Activated naive CD4-positive, alpha-beta T cell treated with anti-CD3 and anti-CD28 coated beads, Interleukin-2, amount 50 U/mL, for 24 hours (primary cell): ENCODE measurements at regions not wholly inside any gene's neighbourhood (a gene's known extent, or its start where the extent isn't known, plus 50 kb on each side); places are given as distances from the start of the nearest gene placed in this dataset.

Source experiments
- H3K27ac Mint-ChIP-seq: one replicate; pipeline ENCODE4 v1.8.0; 2021; ENCODE audit warnings: mild to moderate bottlenecking, mixed read lengths
- H3K27me3 Mint-ChIP-seq: one replicate; pipeline ENCODE4 v1.8.0; 2021; ENCODE audit warnings: mixed read lengths
- H3K36me3 Mint-ChIP-seq: one replicate; pipeline ENCODE4 v1.8.0; 2021; ENCODE audit warnings: mixed read lengths
- H3K4me1 Mint-ChIP-seq: one replicate; pipeline ENCODE4 v1.8.0; 2021; ENCODE audit warnings: mixed read lengths
- H3K4me3 Mint-ChIP-seq: one replicate; pipeline ENCODE4 v1.8.0; 2021; ENCODE audit warnings: mild to moderate bottlenecking, mixed read lengths
- H3K9me3 Mint-ChIP-seq: one replicate; pipeline ENCODE4 v1.8.0; 2021; ENCODE audit warnings: mixed read lengths

DNA sequence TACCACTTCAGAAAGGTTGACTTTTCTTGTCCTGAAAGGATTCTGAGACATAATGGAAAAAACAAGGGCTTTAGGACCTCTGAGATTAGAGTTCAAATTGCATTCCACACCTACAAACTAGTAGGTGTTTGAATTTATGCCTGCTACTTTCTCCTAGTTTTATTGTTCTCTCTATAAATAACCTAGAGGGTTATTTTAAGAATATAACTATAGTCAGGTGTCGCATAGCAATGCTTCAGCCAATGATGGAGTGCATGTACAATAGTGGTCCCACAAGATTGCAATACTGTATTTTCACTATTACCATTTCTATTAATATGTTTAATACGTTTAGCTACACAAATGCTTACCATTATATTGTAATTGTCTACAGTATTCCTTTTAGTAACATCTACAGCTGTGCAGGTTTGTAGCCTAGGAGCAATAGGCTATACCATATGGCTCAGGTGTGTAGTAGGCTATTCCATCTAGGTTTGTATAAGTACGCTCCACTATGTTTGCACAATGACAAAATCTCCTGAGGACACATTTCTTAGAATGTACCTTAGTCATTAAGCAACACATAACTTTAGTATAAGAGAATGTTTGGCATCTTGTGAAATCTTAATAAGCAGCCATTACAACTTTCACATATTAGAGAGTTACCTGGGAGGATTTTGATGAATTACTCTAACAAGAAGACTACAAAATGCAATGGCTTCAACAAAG is 1352.5 kb downstream of the ZPLD1 start:
- H3K36me3 Mint-ChIP-seq, result no peaks in the 10 kb centered on the region
- no peak overlapping the region for H3K4me3 Mint-ChIP-seq
- H3K27ac Mint-ChIP-seq, result no peak overlapping the region
- H3K4me1 Mint-ChIP-seq, result no peaks in the 10 kb centered on the region
- no peaks in the 10 kb centered on the region for H3K27me3 Mint-ChIP-seq
- H3K9me3 Mint-ChIP-seq, result no peaks in the 10 kb centered on the region

GRCh38 chr3:103787879-103788278 is 1353.1 kb downstream of the ZPLD1 start:
- Mint-ChIP-seq H3K27me3 (no peaks in the 10 kb centered on the region), H3K27ac (no peak overlapping the region), H3K4me1 (no peaks in the 10 kb centered on the region), H3K9me3 (no peaks in the 10 kb centered on the region), H3K36me3 (no peaks in the 10 kb centered on the region), H3K4me3 (no peak overlapping the region)

GRCh38 chr3:103791786-103792515 is 1357.1 kb downstream of the ZPLD1 start:
- H3K27ac Mint-ChIP-seq, result no peak overlapping the region
- no peaks in the 10 kb centered on the region for H3K4me1 Mint-ChIP-seq
- H3K9me3 Mint-ChIP-seq, result no peaks in the 10 kb centered on the region
- H3K36me3 Mint-ChIP-seq, result no peaks in the 10 kb centered on the region
- no peak overlapping the region for H3K4me3 Mint-ChIP-seq
- no peaks in the 10 kb centered on the region for H3K27me3 Mint-ChIP-seq

DNA sequence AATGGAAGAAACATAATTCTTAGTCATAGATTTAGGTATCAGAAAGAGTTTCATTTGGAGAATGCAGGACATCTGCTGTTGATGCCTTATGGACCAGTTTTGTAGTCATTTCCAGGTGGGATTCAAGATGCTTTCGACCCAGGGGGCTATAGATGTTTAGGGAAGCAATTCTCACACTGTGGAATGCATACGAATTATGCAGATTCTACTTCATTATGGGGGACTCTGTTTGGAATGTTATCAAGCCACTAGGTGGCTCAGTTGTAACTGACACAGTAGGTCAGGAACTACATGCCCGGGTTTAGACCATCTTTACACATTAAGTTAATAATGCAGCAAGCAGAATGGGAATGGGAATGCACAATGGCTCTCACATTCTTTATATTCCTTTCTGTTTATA is 1359.8 kb downstream of the ZPLD1 start:
- Mint-ChIP-seq H3K9me3 (no peaks in the 10 kb centered on the region), H3K36me3 (no peaks in the 10 kb centered on the region), H3K4me3 (no peak overlapping the region), H3K4me1 (no peaks in the 10 kb centered on the region), H3K27ac (no peak overlapping the region), H3K27me3 (no peaks in the 10 kb centered on the region)

DNA sequence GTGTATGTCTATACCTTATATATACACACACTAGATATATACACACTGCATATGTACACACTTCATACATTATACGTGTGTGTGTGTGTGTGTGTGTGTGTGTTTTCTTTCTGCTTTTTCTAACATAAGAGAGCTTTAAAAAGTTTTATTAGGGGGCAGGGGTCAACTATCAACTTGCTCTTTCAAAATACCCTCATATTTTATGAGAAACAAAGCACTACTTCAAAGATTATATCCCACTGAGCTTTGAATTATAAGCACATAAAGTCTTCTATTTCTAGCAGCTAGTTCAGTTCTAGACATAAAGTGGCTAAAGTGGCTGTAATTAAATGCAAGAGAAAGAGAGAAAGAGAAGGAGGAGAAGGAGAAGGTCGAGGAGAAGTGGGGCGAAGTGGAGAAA is 1361.3 kb downstream of the ZPLD1 start:
- no peak overlapping the region for H3K27ac Mint-ChIP-seq
- H3K9me3 Mint-ChIP-seq, result no peaks in the 10 kb centered on the region
- no peaks in the 10 kb centered on the region for H3K36me3 Mint-ChIP-seq
- H3K27me3 Mint-ChIP-seq, result no peaks in the 10 kb centered on the region
- H3K4me3 Mint-ChIP-seq, result no peak overlapping the region
- H3K4me1 Mint-ChIP-seq, result no peaks in the 10 kb centered on the region

GRCh38 chr3:103803787-103804186 is 1369.0 kb downstream of the ZPLD1 start:
- no peaks in the 10 kb centered on the region for H3K4me1 Mint-ChIP-seq
- no peak overlapping the region for H3K27ac Mint-ChIP-seq
- H3K9me3 Mint-ChIP-seq, result no peaks in the 10 kb centered on the region
- H3K27me3 Mint-ChIP-seq, result no peaks in the 10 kb centered on the region
- no peaks in the 10 kb centered on the region for H3K36me3 Mint-ChIP-seq
- no peak overlapping the region for H3K4me3 Mint-ChIP-seq

GRCh38 chr3:103810167-103810566 is 1375.4 kb downstream of the ZPLD1 start:
- H3K27ac Mint-ChIP-seq, result no peak overlapping the region
- no peaks in the 10 kb centered on the region for H3K4me1 Mint-ChIP-seq
- no peaks in the 10 kb centered on the region for H3K36me3 Mint-ChIP-seq
- no peaks in the 10 kb centered on the region for H3K27me3 Mint-ChIP-seq
- H3K9me3 Mint-ChIP-seq, result no peaks in the 10 kb centered on the region
- H3K4me3 Mint-ChIP-seq, result no peak overlapping the region

GRCh38 chr3:103813955-103814354 is 1379.1 kb downstream of the ZPLD1 start:
- H3K27ac Mint-ChIP-seq, result no peak overlapping the region
- no peaks in the 10 kb centered on the region for H3K27me3 Mint-ChIP-seq
- peaks cover 5% of the 10 kb centered on the region for H3K9me3 Mint-ChIP-seq
- H3K36me3 Mint-ChIP-seq, result no peaks in the 10 kb centered on the region
- no peak overlapping the region for H3K4me3 Mint-ChIP-seq
- no peaks in the 10 kb centered on the region for H3K4me1 Mint-ChIP-seq

DNA sequence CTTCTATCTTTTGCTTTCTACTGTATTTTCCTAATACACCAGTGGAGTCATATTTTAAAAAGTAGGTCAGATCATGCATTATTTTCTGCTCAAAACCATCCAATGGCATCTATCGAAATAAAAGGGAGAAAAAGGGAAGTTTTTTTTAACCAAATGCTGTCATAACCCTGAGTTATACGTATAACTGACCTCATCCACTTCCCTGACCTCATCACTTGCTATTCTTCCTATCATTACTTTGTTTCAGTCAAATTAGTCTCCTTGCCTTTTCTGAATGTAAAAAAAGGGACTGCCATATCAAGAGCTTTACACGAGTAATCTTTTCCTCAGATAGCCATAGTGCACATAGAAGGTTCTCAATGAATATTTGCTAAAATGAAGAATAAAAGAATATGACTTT is 1383.6 kb downstream of the ZPLD1 start:
- H3K4me1 Mint-ChIP-seq, result no peaks in the 10 kb centered on the region
- no peak overlapping the region for H3K27ac Mint-ChIP-seq
- H3K4me3 Mint-ChIP-seq, result no peak overlapping the region
- H3K36me3 Mint-ChIP-seq, result no peaks in the 10 kb centered on the region
- H3K27me3 Mint-ChIP-seq, result no peaks in the 10 kb centered on the region
- H3K9me3 Mint-ChIP-seq, result peaks cover 5% of the 10 kb centered on the region

DNA sequence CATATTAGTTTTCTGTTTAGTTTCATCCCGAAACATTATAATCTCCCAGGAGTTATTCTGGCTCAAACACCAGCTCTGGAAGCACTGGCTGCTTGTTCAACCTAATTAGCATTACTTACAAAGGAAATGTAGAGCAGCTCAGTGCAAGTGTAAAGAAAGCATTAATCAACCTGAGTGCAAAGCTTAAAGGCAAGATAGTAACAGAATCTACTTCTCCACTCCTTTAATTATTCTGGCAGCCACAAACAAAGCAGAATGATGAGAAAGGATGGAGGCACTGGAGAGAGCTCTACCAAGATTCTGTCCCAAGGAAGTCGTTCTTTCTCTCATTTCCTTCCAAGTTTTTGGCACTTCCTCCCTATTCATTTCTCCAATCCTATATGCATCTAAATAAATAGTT is 1384.0 kb downstream of the ZPLD1 start:
- H3K36me3 Mint-ChIP-seq, result no peaks in the 10 kb centered on the region

DNA sequence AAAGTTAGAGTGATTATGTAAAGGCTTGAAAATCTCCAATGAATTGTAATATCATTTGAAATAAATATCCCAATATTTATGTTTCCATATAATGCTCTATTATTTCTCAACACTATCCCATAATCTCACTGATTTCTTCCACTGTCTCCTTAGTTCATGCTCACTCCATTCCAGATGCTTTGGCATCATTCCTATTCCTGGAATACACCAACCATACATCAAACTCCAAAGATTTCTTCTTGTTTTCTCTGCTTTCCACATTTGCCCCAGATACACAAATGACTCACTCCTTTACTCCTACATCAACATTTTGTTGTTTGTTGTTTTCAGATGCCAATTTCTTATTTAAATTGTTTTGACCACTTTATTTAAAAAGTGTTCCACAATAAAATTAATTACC is 1390.8 kb downstream of the ZPLD1 start:
- Mint-ChIP-seq H3K36me3 (no peaks in the 10 kb centered on the region), H3K4me1 (no peaks in the 10 kb centered on the region), H3K27ac (no peak overlapping the region), H3K4me3 (no peak overlapping the region), H3K27me3 (no peaks in the 10 kb centered on the region), H3K9me3 (no peaks in the 10 kb centered on the region)

More for the DNA sequence above, 1384.0 kb downstream of the ZPLD1 start:
- Mint-ChIP-seq H3K4me1 (no peaks in the 10 kb centered on the region), H3K9me3 (peaks cover 5% of the 10 kb centered on the region), H3K4me3 (no peak overlapping the region), H3K27me3 (no peaks in the 10 kb centered on the region), H3K27ac (no peak overlapping the region)

GRCh38 chr3:103829723-103830326 is 1395.0 kb downstream of the ZPLD1 start:
- no peak overlapping the region for H3K27ac Mint-ChIP-seq
- H3K36me3 Mint-ChIP-seq, result no peaks in the 10 kb centered on the region
- H3K4me1 Mint-ChIP-seq, result no peaks in the 10 kb centered on the region
- H3K27me3 Mint-ChIP-seq, result no peaks in the 10 kb centered on the region
- no peak overlapping the region for H3K4me3 Mint-ChIP-seq
- H3K9me3 Mint-ChIP-seq, result no peaks in the 10 kb centered on the region

DNA sequence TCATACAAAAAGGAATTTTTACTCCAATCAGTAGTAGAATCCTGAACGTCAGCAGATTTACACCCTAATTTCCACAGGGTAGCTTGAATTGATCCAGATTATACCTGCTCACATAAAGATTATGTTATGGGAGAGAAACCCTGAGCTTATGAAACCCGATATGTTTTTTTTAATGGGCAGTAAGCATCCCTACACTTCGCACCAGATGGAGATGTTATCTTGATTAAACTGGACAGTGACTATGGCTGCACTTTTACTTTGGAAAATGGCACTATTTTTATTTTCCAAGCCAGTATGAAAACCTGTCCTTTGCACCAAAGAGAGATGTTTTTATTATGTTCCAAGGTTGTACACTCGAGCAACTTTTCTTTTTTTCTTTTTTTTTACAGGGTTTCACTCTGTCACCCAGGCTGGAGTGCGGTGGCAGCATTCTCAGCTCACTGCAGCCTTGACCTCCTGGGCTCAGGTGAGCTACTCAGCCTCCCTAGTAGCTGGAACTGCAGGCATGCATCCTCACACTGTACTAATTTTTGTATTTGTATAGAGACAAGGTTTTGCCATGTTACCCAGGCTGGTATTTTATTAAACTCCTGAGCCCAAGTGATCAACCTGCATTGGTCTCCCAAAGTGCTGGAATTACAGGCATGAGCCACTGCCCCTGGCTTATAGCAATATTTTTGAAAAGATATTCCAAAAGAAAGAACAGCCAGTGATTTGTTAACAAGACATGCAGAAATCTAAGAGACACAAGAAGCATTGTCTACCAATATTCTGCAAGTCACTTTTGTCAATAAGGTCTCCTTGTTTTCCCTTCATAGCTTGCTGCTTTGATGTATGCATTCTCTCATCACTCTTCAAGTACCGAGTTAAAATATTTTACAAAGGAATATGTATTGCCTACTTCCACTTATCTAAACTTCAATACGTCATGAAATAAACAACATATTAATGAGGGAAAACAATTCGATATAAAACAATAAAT is 1412.6 kb downstream of the ZPLD1 start:
- Mint-ChIP-seq H3K27ac (no peak overlapping the region), H3K9me3 (no peaks in the 10 kb centered on the region), H3K4me1 (no peaks in the 10 kb centered on the region), H3K27me3 (no peaks in the 10 kb centered on the region), H3K4me3 (no peak overlapping the region), H3K36me3 (no peaks in the 10 kb centered on the region)

GRCh38 chr3:103851793-103852192 is 1417.0 kb downstream of the ZPLD1 start:
- Mint-ChIP-seq H3K9me3 (no peaks in the 10 kb centered on the region), H3K4me3 (no peak overlapping the region), H3K4me1 (no peaks in the 10 kb centered on the region), H3K27ac (no peak overlapping the region), H3K36me3 (no peaks in the 10 kb centered on the region), H3K27me3 (no peaks in the 10 kb centered on the region)

DNA sequence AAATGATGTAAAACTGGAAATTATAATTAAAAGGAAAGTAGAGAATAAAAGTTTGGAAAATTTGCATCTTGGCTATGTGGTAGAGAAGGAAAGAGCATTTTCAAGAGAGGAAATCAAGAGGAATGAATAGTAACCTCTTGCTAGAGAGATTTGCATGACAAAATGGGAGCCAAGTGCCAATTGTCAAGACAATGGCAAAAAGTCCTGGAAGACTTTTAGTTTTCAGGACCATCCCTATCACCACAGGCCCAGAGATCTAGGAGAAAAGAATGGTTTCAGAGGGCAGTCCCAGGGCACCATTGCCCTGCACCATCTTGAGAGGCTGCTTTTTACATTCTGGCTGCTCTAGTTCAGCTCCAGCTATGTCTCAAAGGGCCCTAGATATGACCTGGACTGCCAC is 1427.6 kb downstream of the ZPLD1 start:
- Mint-ChIP-seq H3K27me3 (no peaks in the 10 kb centered on the region), H3K27ac (no peak overlapping the region), H3K4me3 (no peak overlapping the region), H3K9me3 (no peaks in the 10 kb centered on the region), H3K4me1 (no peaks in the 10 kb centered on the region), H3K36me3 (no peaks in the 10 kb centered on the region)
